AG08395 (cell line): ENCODE measurements at regions not wholly inside any gene's neighbourhood (a gene's known extent, or its start where the extent isn't known, plus 50 kb on each side); places are given as distances from the start of the nearest gene placed in this dataset.

Source experiments
- DNase-seq: peaks from one replicate; pipeline ENCODE4 v3.0.0; 2012; ENCODE audit warnings: mixed read lengths, low spot score

- no peak for DNase-seq
Measured at GRCh38 chr7:155995183-155995612, 182.9 kb upstream of the SHH start.

- DNase-seq, result no peak
Measured at GRCh38 chr7:155994279-155994811, 182.1 kb upstream of the SHH start.

- no peak for DNase-seq
Measured at GRCh38 chr7:155993420-155994278, 181.4 kb upstream of the SHH start.

- DNase-seq, result no peak
Measured at GRCh38 chr7:155992974-155993373, 180.7 kb upstream of the SHH start.

- DNase-seq, result no peak
Measured at GRCh38 chr7:155992538-155992937, 180.3 kb upstream of the SHH start.

- no peak for DNase-seq
Measured at GRCh38 chr7:155992107-155992506, 179.8 kb upstream of the SHH start.

- DNase-seq, result no peak
Measured at GRCh38 chr7:155991470-155991869, 179.2 kb upstream of the SHH start.

- DNase-seq, result no peak
Measured at GRCh38 chr7:155988416-155988815, 176.2 kb upstream of the SHH start.

- DNase-seq, result no peak
Measured at GRCh38 chr7:155987681-155988235, 175.5 kb upstream of the SHH start.

- no peak for DNase-seq
Measured at GRCh38 chr7:155986497-155987160, 174.4 kb upstream of the SHH start.

GRCh38 chr7:155985518-155986250 is 173.4 kb upstream of the SHH start:
- DNase-seq, result no peak

- DNase-seq, result no peak
Measured at GRCh38 chr7:155984609-155985405, 172.5 kb upstream of the SHH start.

GRCh38 chr7:155984028-155984580 is 171.8 kb upstream of the SHH start:
- DNase-seq, result no peak

GRCh38 chr7:155983176-155983815 is 171.0 kb upstream of the SHH start:
- no peak for DNase-seq

GRCh38 chr7:155981703-155982102 is 169.4 kb upstream of the SHH start:
- DNase-seq, result no peak

GRCh38 chr7:155980841-155981240 is 168.6 kb upstream of the SHH start:
- no peak for DNase-seq

- DNase-seq, result no peak
Measured at GRCh38 chr7:155979994-155980393, 167.7 kb upstream of the SHH start.

GRCh38 chr7:155979566-155979965 is 167.3 kb upstream of the SHH start:
- no peak for DNase-seq

GRCh38 chr7:155975490-155975889 is 163.2 kb upstream of the SHH start:
- DNase-seq, result no peak

- no peak for DNase-seq
Measured at GRCh38 chr7:155974186-155974897, 162.1 kb upstream of the SHH start.
